ENCODE measurements at regions not wholly inside any gene's neighbourhood (a gene's known extent, or its start where the extent isn't known, plus 50 kb on each side); places are given as distances from the start of the nearest gene placed in this dataset.

DNA sequence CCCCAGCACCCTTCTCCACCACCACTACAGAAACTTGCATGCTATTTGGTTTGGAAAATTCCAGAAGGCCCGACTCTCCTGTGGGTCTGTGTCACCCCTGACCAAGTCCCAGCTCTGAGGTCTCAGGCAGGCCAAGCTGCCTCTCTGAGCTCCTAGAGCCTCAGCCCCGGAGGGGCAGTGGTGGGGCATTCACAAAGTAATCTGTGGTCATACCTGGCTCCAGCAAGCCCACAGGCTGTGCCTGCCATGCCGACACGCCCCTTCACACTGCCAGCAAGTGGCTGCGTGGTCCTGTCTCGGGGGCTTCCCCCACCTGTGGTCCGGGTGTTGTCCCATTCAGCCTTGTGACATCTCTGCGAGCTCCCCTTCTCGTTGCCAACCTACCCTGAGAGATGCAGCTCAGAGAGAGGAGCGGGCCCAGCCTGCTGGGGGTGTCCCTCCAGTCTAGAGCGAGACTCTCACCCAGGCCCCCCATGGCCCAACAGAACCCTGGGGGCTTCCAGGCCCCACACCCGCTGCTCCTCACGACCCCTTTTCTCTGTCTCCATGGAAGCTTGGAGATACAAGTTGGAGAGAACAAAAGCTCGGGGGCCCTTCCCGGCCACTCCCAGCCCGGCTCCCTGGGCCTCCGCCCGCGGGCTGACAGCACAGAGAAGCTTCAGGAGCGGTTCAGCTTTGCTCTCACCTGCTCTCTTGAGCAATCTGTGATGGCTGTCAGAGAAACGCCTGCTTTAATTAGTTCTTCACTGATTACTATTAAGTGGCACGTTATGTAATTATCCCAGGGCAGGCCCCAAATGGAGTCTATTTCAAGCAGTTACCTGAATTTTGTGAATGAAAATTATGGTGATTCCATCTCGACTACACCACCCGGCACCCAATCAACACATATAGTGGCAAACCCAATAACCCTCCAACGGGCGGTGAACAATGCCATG lies 147.7 kb upstream of the PHACTR3 start:
- Histone ChIP-seq H3K36me3 (no peaks in the 10 kb centered on the region), H3K4me1 (peaks cover 5% of the 10 kb centered on the region), H3K4me3 (no peak overlapping the region), H3K27me3 (no peaks in the 10 kb centered on the region), H3K27ac (no peak overlapping the region), H3K9me3 (no peaks in the 10 kb centered on the region)
- no peak for DNase-seq (ENCODE audit: extremely low spot score in 2 of 2)
- intact Hi-C loops (cut with DNase I), result no loop called here
- TF ChIP-seq POLR2A (IDR thresholded peaks at IDR 0.05) (no peak), POLR2AphosphoS5 (IDR thresholded peaks at IDR 0.05; ENCODE audit: insufficient read depth in 1 of 2, low read depth in 1 of 2) (no peak)
- TF ChIP-seq, protein P1, sequence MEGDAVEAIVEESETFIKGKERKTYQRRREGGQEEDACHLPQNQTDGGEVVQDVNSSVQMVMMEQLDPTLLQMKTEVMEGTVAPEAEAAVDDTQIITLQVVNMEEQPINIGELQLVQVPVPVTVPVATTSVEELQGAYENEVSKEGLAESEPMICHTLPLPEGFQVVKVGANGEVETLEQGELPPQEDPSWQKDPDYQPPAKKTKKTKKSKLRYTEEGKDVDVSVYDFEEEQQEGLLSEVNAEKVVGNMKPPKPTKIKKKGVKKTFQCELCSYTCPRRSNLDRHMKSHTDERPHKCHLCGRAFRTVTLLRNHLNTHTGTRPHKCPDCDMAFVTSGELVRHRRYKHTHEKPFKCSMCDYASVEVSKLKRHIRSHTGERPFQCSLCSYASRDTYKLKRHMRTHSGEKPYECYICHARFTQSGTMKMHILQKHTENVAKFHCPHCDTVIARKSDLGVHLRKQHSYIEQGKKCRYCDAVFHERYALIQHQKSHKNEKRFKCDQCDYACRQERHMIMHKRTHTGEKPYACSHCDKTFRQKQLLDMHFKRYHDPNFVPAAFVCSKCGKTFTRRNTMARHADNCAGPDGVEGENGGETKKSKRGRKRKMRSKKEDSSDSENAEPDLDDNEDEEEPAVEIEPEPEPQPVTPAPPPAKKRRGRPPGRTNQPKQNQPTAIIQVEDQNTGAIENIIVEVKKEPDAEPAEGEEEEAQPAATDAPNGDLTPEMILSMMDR (IDR thresholded peaks at IDR 0.05), result no peak

DNA sequence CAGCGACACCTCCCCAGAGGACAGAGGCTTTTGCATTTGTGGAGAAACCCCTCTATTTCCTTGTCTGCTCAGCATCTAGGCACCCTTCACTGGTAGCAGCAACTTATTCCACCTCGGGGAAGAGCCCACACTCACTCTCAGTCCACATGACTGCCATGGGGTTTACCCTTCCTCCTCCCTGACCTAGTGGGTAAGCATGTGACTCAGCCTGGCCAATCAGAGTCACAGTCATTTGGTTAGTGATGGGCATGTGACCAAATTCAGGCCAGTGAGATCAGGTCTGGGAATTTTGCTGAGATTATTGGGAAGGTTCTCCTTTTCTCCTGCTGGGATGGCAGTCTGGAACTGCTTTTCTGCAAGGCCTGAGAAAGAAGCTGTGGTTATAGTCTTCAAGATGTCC lies 145.7 kb upstream of the PHACTR3 start:
- no peak for TF ChIP-seq POLR2A (IDR thresholded peaks at IDR 0.05)
- no peak for TF ChIP-seq POLR2AphosphoS5 (IDR thresholded peaks at IDR 0.05; ENCODE audit: insufficient read depth in 1 of 2, low read depth in 1 of 2)
- TF ChIP-seq, protein P1 (IDR thresholded peaks at IDR 0.05), result no peak
- no peaks in the 10 kb centered on the region for H3K9me3 ChIP-seq
- H3K4me1 ChIP-seq, result peaks cover 5% of the 10 kb centered on the region
- H3K36me3 ChIP-seq, result no peaks in the 10 kb centered on the region
- no peak overlapping the region for H3K4me3 ChIP-seq
- DNase-seq (ENCODE audit: extremely low spot score in 2 of 2), result no peak
- H3K27ac ChIP-seq, result no peak overlapping the region
- H3K27me3 ChIP-seq, result no peaks in the 10 kb centered on the region
- intact Hi-C loops (cut with DNase I), result no loop called here

GRCh38 chr20:59459586-59459985 lies 144.8 kb upstream of the PHACTR3 start:
- no peaks in the 10 kb centered on the region for H3K9me3 ChIP-seq
- peaks cover 5% of the 10 kb centered on the region for H3K4me1 ChIP-seq
- no peak overlapping the region for H3K27ac ChIP-seq
- no peaks in the 10 kb centered on the region for H3K36me3 ChIP-seq
- TF ChIP-seq POLR2AphosphoS5 (IDR thresholded peaks at IDR 0.05; ENCODE audit: insufficient read depth in 1 of 2, low read depth in 1 of 2) (no peak), POLR2A (IDR thresholded peaks at IDR 0.05) (no peak)
- TF ChIP-seq, protein P1 (IDR thresholded peaks at IDR 0.05), result no peak
- intact Hi-C loops (cut with DNase I), result no loop called here
- DNase-seq (ENCODE audit: extremely low spot score in 2 of 2), result no peak
- H3K4me3 ChIP-seq, result no peak overlapping the region
- no peaks in the 10 kb centered on the region for H3K27me3 ChIP-seq

DNA sequence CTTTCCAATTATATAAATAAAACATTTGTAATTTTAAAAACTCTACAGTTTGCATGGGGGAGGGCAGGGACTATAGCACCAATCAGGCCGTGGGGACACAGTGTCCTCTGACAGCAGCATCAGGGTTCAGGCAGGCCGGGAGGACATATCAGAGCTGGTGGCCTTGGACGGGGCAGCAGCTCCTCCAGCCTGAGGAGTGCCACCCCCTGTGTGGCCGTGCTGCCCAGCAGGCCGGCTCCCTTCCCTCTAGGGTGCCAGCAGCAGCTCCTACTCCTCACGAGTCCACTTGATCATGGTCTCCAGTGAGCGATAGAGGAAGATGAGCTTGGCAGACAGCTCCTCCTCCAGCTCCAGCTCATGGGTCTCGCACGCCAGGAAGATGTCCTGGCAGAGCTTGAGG lies 144.0 kb upstream of the PHACTR3 start:
- Histone ChIP-seq H3K27ac (no peak overlapping the region), H3K36me3 (no peaks in the 10 kb centered on the region), H3K4me3 (no peak overlapping the region), H3K4me1 (peaks cover 3% of the 10 kb centered on the region), H3K27me3 (no peaks in the 10 kb centered on the region), H3K9me3 (no peaks in the 10 kb centered on the region)
- intact Hi-C loops (cut with DNase I), result no loop called here
- no peak for DNase-seq (ENCODE audit: extremely low spot score in 2 of 2)
- TF ChIP-seq POLR2A (IDR thresholded peaks at IDR 0.05) (no peak), POLR2AphosphoS5 (IDR thresholded peaks at IDR 0.05; ENCODE audit: insufficient read depth in 1 of 2, low read depth in 1 of 2) (no peak)
- TF ChIP-seq, protein P1 (IDR thresholded peaks at IDR 0.05), result no peak

GRCh38 chr20:59461526-59461925 lies 142.8 kb upstream of the PHACTR3 start:
- no peaks in the 10 kb centered on the region for H3K9me3 ChIP-seq
- H3K36me3 ChIP-seq, result no peaks in the 10 kb centered on the region
- H3K27ac ChIP-seq, result no peak overlapping the region
- no peak overlapping the region for H3K4me3 ChIP-seq
- TF ChIP-seq POLR2A (IDR thresholded peaks at IDR 0.05), result no peak
- TF ChIP-seq, protein P1 (IDR thresholded peaks at IDR 0.05), result no peak
- no peak for TF ChIP-seq POLR2AphosphoS5 (IDR thresholded peaks at IDR 0.05; ENCODE audit: insufficient read depth in 1 of 2, low read depth in 1 of 2)
- H3K27me3 ChIP-seq, result no peaks in the 10 kb centered on the region
- no peaks in the 10 kb centered on the region for H3K4me1 ChIP-seq
- DNase-seq (ENCODE audit: extremely low spot score in 2 of 2), result no peak
- intact Hi-C loops (cut with DNase I), result no loop called here

All from vagina (tissue), 2 donors.